HG02610 (cell line): ENCODE measurements at regions not wholly inside any gene's neighbourhood (a gene's known extent, or its start where the extent isn't known, plus 50 kb on each side); places are given as distances from the start of the nearest gene placed in this dataset.
"Not testable (repeated sequence)": the region's sequence is repeated elsewhere in the genome, so short reads cannot be mapped to it uniquely, and the experiment has no call there.

Experiments
- ATAC-seq: cut with Tn5 transposase; IDR thresholded peaks from one replicate; pipeline ENCODE4 v1.9.1; 2021; ENCODE audit warnings: mild to moderate bottlenecking, moderate library complexity; ENCODE audit not compliant: unreplicated experiment

DNA sequence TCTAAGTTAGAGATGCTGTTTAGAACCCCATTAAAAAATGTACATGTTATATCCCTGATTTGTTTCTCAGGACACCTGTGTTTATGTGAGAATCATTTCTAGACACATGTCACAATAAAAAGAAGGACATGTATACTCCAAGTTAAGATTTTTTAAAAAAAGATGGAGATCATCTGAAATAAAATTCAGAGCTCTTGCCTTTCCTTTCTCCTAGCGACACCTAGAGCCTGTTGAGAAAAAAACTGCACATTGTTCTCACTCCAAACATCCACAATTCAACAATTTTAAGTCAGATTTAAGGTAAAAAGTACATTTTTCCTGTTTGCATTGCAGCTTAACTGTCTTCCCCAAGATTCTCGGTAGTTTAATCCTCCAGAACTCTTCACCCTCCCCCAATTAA lies 171.8 kb downstream of the ATP6V0E2 start:
- ATAC-seq, result not testable (repeated sequence)

DNA sequence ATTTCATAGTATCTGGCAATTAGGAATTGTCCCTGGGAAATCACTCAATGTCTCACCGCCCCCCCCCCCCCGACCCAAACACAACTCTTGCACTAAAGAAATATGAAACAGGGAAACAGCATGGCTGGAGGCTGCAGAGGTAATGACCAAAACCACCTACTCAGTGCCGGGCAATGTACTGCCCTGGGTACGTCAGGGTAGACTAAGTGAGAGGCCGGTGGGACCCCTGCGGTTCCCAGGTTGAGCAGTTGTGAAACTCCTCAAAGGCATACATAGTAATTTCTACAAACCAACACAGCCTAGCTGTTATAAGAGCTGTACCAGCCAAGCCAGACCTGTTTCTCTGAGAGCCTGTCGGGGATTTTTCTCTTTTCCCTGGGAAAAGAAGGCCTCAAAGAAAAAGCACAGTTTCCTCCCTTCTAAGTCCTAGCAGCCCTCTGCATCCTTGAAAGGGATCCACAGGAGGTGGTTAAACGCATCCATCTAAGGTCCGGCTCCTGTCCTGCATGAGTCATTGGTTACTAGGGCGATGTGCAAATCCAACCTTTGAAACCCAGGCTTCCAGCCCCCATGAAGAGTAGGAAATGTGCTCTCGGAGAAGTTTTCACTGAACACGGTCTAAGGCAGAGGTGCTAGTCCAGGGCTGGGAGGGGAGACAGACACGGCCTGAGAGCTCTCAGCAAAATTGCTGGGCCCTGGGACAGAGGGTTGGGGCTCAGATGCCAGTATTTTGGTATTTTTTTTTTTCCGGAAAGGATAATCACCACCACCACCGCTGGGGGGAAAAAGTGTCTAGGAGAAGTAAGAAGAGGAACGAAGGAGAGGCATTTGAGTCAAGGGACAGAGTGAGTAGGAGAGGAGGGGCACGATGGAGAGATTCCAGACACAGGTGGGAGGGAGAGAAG lies 172.8 kb downstream of the ATP6V0E2 start:
- not testable (repeated sequence) for ATAC-seq

GRCh38 chr7:150047329-150047728 lies 173.6 kb downstream of the ATP6V0E2 start:
- ATAC-seq, result not testable (repeated sequence)

GRCh38 chr7:150047772-150048171 lies 174.0 kb downstream of the ATP6V0E2 start:
- not testable (repeated sequence) for ATAC-seq

GRCh38 chr7:150048244-150049011 lies 174.7 kb downstream of the ATP6V0E2 start:
- ATAC-seq, result not testable (repeated sequence)

DNA sequence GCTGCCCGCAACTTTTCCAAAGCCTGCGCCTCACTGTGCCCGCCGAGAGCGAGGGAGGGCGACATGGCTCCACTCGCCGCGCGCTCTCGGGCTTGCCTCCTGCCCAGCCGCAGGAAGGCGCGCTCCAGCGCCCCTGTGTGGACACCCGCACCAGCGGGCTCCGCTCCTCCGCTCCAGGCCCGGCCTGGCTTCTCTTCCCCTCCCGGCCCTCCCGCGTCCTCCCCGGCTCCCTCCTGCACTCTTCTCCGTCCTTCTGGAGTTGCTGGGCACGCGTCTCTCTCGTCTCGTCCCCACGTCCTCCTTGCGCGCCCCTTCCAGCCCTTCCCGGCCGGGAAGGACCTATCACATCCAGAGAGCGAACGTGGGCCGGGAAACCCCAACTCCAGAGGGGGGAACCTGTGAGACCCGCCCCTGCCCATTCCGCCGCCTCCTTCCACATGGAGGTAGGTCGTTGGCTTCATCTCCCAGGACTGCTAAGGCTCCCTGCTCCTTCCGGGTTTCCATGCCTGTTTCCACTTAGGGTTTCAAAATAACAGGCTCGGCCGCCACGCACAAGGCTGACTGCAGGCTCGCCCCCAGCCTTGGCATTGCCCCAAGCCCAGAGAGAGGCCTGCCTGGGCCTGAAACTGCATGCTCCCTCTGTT lies 175.4 kb downstream of the ATP6V0E2 start:
- ATAC-seq, result not testable (repeated sequence)

DNA sequence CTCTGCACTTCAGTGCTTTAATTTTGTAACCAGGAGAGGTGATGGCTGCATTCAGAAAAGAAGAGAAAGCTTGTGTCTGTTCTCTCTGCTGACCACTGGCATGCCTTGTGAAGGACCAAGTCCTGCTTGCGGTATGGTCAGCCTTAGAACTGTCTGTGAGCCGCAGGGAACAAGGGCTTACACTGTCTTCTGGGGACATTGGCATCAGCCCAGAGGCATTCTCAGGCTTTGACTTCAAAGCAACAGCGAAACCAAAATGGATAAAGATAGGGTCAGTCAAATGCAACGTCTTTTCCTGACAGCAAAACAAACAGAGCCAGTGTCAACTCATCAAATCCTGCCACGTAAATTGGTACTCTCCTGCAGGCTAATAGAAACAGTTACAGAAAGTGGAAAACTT lies 179.6 kb downstream of the ATP6V0E2 start:
- ATAC-seq, result not testable (repeated sequence)

DNA sequence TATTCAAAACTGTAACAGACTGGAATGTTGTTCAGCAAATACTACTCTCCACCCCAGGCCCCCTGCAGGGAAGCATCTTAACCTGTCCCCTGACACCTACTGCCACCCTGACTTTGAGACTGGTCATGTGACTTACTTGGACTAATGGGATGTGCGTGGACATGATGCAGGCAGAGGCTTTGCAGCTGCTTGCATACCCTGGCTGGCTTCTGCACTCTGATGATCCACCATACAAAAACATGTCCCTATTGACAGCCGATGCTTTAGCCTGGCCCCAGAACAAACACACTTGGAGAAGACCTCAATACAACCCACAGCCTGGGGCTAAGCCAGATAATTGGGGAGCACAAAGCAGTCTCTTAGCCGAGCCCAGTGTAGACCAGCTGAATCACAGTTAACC lies 180.5 kb downstream of the ATP6V0E2 start:
- not testable (repeated sequence) for ATAC-seq

GRCh38 chr7:150060259-150061221 lies 186.8 kb downstream of the ATP6V0E2 start:
- ATAC-seq, result peak; percentile 97

- not testable (repeated sequence) for ATAC-seq
Measured at GRCh38 chr7:150063195-150063594, 189.4 kb downstream of the ATP6V0E2 start.

GRCh38 chr7:150069555-150070313 lies 196.0 kb downstream of the ATP6V0E2 start:
- not testable (repeated sequence) for ATAC-seq

- not testable (repeated sequence) for ATAC-seq
Measured at GRCh38 chr7:150077543-150077942, 203.8 kb downstream of the ATP6V0E2 start.

DNA sequence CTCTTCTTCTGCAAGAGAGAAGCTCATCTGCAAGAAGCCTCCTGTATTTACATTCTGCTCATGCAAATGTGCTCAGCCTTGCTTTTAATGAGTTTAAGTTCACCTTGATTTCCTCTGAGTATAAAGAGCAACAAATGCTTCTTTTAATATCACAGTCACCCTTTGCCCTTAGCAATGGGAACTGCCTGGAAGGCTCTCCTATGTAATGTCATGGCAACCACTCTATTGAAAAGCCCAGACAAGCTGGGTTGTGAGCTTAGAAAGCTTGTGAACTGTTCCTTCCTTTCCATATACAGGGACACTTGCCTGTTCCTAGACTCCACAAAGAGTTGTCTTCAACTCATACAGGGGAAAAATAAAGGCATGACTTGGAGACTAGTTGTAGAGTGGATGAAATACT lies 208.1 kb downstream of the ATP6V0E2 start:
- not testable (repeated sequence) for ATAC-seq

DNA sequence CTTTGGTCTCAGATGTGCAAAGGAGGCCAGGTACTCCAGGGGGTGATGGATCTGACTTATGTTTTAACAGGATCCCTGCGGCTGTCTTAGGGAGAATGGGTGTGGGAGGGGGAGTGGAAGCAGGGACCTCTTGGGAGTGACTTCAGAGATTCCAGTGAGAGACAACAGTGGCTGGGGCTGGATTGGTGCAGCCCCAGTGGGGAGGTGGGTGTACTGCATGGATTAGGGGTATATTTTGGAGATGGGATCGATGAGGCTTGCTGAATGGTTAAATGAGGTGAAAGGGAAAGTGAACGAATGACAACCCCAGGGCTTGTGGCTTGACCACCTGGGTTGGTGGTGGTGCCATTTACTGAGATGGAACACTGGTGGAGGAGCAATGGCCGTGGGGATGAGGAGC lies 211.0 kb downstream of the ATP6V0E2 start:
- not testable (repeated sequence) for ATAC-seq

DNA sequence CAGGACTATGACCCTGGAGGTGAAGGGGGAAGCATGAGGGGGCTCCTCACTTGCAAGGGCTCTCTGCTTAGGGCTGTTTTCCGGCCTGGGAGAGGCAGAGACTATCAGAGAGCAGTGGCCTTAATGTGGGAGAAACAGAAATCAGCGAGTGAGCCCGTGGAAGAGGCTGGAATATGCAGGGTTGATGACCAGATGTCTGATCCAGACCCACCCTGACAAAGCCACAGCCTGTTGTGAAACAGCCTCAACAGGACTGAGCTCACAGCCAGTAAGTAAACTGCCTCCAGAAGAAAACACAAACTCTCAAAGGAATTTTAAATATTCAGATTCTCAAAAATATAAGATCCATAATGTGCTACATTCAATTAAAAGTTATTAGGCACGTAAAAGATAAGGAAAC lies 213.7 kb downstream of the ATP6V0E2 start:
- not testable (repeated sequence) for ATAC-seq

GRCh38 chr7:150089139-150089538 lies 215.4 kb downstream of the ATP6V0E2 start:
- ATAC-seq, result not testable (repeated sequence)

GRCh38 chr7:150090776-150091175 lies 217.0 kb downstream of the ATP6V0E2 start:
- not testable (repeated sequence) for ATAC-seq

- not testable (repeated sequence) for ATAC-seq
Measured at GRCh38 chr7:150093897-150094296, 220.1 kb downstream of the ATP6V0E2 start.
